AG04449 (cell line): ENCODE measurements at regions not wholly inside any gene's neighbourhood (a gene's known extent, or its start where the extent isn't known, plus 50 kb on each side); places are given as distances from the start of the nearest gene placed in this dataset.

Experiments used
- CTCF ChIA-PET: fragments of 350-600 bp; formaldehyde crosslinking; extraction: SDS; loops from one replicate; lab custom pipeline; 2021; ENCODE audit warnings: antibody characterized with exemption; lab: Yijun Ruan, JAX
- POLR2A ChIA-PET: fragments of 400-600, 350-600 bp; formaldehyde crosslinking; extraction: SDS; loops from one replicate; lab custom pipeline; 2020; ENCODE audit warnings: antibody characterized with exemption, inconsistent platforms; lab: Yijun Ruan, JAX
- DNase-seq: peaks from one replicate; pipeline ENCODE4 v3.0.0-alpha.2; 2010; ENCODE audit warnings: low read depth, low spot score
- H3K4me3 ChIP-seq: 2 replicates; pipeline ENCODE4 v1.5.1; 2011; ENCODE audit warnings: low read depth, mild to moderate bottlenecking, control low read depth, low read length
- CTCF ChIP-seq: IDR thresholded peaks from one replicate; pipeline ENCODE4 v1.5.1; 2011; ENCODE audit warnings: mild to moderate bottlenecking, moderate library complexity, low read length, control low read depth, inconsistent platforms; ENCODE audit not compliant: insufficient read depth; ENCODE audit errors: missing control alignments

DNA sequence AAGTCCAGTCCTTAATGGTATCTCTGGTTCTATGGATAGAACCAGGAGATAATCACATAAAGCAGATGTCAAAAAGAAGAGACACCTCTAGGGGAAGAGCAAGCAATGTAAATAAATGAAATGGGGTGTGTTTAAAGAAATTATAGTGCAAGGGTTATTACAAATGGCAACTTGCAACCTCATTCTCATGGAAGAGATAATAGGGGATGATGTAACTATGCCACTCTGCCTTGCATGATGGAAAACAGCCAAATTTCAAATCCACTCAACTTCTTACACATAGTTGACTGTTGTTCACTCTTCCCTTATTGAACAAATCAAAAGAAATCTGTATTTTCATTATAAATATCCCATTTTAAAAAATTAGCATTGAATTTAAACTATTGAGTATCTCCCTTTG, 274.0 kb upstream of the TMPRSS15 start:
- ChIA-PET POLR2A (no interaction called here), CTCF (no interaction called here)
- TF ChIP-seq CTCF, result no peak
- no peak overlapping the region for H3K4me3 ChIP-seq
- DNase-seq, result no peak

- no peak for DNase-seq
- CTCF ChIA-PET, result no interaction called here
- TF ChIP-seq CTCF, result no peak
- no peak overlapping the region for H3K4me3 ChIP-seq
- POLR2A ChIA-PET, result no interaction called here
These were observed 302.4 kb upstream of the TMPRSS15 start for GRCh38 chr21:18705971-18706370.

- no peak for TF ChIP-seq CTCF
- CTCF ChIA-PET, result no interaction called here
- H3K4me3 ChIP-seq, result no peak overlapping the region
- POLR2A ChIA-PET, result no interaction called here
- no peak for DNase-seq
These were observed 308.1 kb upstream of the TMPRSS15 start for GRCh38 chr21:18711662-18712061.

DNA sequence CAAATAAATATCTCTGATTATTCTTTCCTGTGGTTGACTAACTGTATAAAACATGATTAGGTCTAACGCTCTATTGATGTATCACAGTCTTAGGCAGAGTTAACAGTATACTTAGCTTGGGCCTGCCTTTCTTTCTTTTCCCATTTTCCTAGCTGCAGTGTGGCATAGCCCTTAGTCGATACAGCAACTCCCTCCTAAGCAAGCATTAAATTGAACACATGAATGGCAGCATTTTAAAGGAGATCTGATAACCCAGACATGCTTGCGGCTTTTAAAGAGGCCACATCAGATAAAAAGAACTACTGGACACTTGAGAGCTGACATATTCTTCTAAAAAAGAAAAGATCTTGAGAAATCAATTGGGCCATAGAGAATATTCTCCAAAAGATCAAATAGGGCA, 312.0 kb upstream of the TMPRSS15 start:
- no peak overlapping the region for H3K4me3 ChIP-seq
- CTCF ChIA-PET, result no interaction called here
- POLR2A ChIA-PET, result no interaction called here
- no peak for TF ChIP-seq CTCF
- DNase-seq, result no peak

DNA sequence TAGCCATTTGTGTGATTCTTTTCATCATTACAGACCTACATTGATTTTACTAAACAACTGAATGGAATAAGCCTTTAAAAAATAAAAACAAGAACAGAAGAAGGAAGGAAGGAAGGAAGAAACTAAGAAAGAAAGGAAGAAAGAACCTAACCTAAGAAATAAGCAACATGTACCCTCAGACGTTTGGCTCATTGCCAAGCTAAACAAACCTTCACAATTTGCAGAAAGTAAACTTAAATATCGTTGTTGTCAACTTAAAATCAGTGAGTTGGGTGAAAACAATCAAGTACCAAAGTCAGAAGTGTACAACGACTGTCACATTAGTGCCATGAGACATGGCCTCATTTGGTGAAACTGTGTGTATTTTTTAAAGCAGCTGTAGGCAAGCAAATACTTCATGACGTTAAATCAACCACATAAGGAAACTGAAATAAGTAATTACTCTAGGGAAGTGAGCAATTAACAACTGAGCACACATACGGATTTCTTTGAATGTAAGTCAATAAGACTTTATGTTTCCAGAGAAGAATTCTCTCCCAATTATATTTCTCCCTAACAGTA, 313.1 kb upstream of the TMPRSS15 start:
- CTCF ChIA-PET, result no interaction called here
- DNase-seq, result no peak
- TF ChIP-seq CTCF, result no peak
- H3K4me3 ChIP-seq, result no peak overlapping the region
- POLR2A ChIA-PET, result no interaction called here

GRCh38 chr21:18722193-18722592, 318.6 kb upstream of the TMPRSS15 start:
- no peak for TF ChIP-seq CTCF
- H3K4me3 ChIP-seq, result no peak overlapping the region
- ChIA-PET CTCF (no interaction called here), POLR2A (no interaction called here)
- no peak for DNase-seq
